H1 (cell line): ENCODE measurements at regions not wholly inside any gene's neighbourhood (a gene's known extent, or its start where the extent isn't known, plus 50 kb on each side); places are given as distances from the start of the nearest gene placed in this dataset.
A peak's percentile ranks its signal among the peaks of the same experiment; 100 is the strongest.

Source experiments
- EP300 ChIP-seq, 2 experiments: IDR thresholded peaks; 1 replicate in 1 of 2; 2 replicates in 1 of 2; pipeline ENCODE4 v1.6.1; 2011 to 2012; ENCODE audit warnings: low read depth in 2 of 2, low read length in 2 of 2, mild to moderate bottlenecking in 2 of 2, borderline replicate concordance in 1 of 2, inconsistent platforms in 1 of 2, moderate library complexity in 1 of 2
- MAX ChIP-seq: IDR thresholded peaks from 2 replicates; pipeline ENCODE4 v1.6.1; 2012; ENCODE audit warnings: inconsistent platforms
- PHF8 ChIP-seq: fragments of 200-600 bp; sonication (generic); conservative IDR thresholded peaks from 2 replicates; pipeline ENCODE4 v1.7.1; 2012; ENCODE audit warnings: low read depth, mild to moderate bottlenecking, inconsistent platforms, low read length, moderate library complexity
- POLR2AphosphoS5 ChIP-seq: IDR thresholded peaks from 2 replicates; pipeline ENCODE4 v1.6.1; 2011; ENCODE audit warnings: low read depth, low read length
- RXRA ChIP-seq: IDR thresholded peaks from 2 replicates; pipeline ENCODE4 v1.6.1; 2011; ENCODE audit warnings: low read depth, mild to moderate bottlenecking, low read length, moderate library complexity; ENCODE audit not compliant: insufficient read depth
- SRF ChIP-seq: IDR thresholded peaks from 2 replicates; pipeline ENCODE4 v1.6.1; 2011; ENCODE audit warnings: mild to moderate bottlenecking, low read depth, low read length, moderate library complexity
- TAF7 ChIP-seq: optimal IDR thresholded peaks from 2 replicates; pipeline ENCODE3; 2011; ENCODE audit warnings: low read depth, mild to moderate bottlenecking, inconsistent platforms, low read length, moderate library complexity, borderline replicate concordance
- TBP ChIP-seq: IDR thresholded peaks from 2 replicates; pipeline ENCODE4 v1.6.1; 2011; ENCODE audit warnings: low read depth, low read length, improper control_type of control experiment
- TF ChIP-seq, protein P1 (sequence below), 3 experiments: IDR thresholded peaks; 1 replicate in 2 of 3; 2 replicates in 1 of 3; pipeline versions ENCODE4 v1.5.1 to v1.6.1; 2011; ENCODE audit warnings: low read length in 3 of 3, mild to moderate bottlenecking in 3 of 3, inconsistent platforms in 2 of 3, low read depth in 1 of 3, moderate library complexity in 1 of 3; ENCODE audit not compliant: insufficient read depth in 1 of 3; ENCODE audit errors: control extremely low read depth in 1 of 3
- TF ChIP-seq, protein P2 (sequence below): IDR thresholded peaks from 2 replicates; pipeline ENCODE4 v1.6.1; 2011; ENCODE audit warnings: low read depth, mild to moderate bottlenecking, low read length; ENCODE audit not compliant: insufficient read depth

- TF ChIP-seq SRF, result no peak
- peak; percentile 44; the same call in 1 of the 2 replicates for TF ChIP-seq TBP
- no peak for TF ChIP-seq RXRA
- TF ChIP-seq, protein P1, sequence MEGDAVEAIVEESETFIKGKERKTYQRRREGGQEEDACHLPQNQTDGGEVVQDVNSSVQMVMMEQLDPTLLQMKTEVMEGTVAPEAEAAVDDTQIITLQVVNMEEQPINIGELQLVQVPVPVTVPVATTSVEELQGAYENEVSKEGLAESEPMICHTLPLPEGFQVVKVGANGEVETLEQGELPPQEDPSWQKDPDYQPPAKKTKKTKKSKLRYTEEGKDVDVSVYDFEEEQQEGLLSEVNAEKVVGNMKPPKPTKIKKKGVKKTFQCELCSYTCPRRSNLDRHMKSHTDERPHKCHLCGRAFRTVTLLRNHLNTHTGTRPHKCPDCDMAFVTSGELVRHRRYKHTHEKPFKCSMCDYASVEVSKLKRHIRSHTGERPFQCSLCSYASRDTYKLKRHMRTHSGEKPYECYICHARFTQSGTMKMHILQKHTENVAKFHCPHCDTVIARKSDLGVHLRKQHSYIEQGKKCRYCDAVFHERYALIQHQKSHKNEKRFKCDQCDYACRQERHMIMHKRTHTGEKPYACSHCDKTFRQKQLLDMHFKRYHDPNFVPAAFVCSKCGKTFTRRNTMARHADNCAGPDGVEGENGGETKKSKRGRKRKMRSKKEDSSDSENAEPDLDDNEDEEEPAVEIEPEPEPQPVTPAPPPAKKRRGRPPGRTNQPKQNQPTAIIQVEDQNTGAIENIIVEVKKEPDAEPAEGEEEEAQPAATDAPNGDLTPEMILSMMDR (IDR thresholded peaks at IDR 0.05; ENCODE audit: control extremely low read depth in 1 of 3, insufficient read depth in 1 of 3, low read depth in 1 of 3, low read length in 3 of 3), result no peak
- TF ChIP-seq POLR2AphosphoS5, result no peak
- TF ChIP-seq TAF7, result no peak
- TF ChIP-seq, protein P2, sequence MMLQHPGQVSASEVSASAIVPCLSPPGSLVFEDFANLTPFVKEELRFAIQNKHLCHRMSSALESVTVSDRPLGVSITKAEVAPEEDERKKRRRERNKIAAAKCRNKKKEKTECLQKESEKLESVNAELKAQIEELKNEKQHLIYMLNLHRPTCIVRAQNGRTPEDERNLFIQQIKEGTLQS, result no peak
- TF ChIP-seq MAX, result no peak
- TF ChIP-seq PHF8, result no peak
- TF ChIP-seq EP300 (IDR thresholded peaks at IDR 0.05; ENCODE audit: borderline replicate concordance in 1 of 2, low read depth in 2 of 2, low read length in 2 of 2), result no peak
Measured at GRCh38 chr6:15894973-15895725, 232.3 kb upstream of the DTNBP1 start.
